A549 (cell line): ENCODE measurements at regions not wholly inside any gene's neighbourhood (a gene's known extent, or its start where the extent isn't known, plus 50 kb on each side); places are given as distances from the start of the nearest gene placed in this dataset.

ENCODE experiments used
- CBX8 ChIP-seq: fragments of 200-600 bp; sonication (generic); IDR thresholded peaks from 2 replicates; pipeline ENCODE4 v1.6.1; 2016
- CEBPB ChIP-seq, 2 experiments: fragments of >200 bp in 1 of 2; sonication (Bioruptor Twin) in 1 of 2; formaldehyde crosslinking in 1 of 2; IDR thresholded peaks; 2 replicates each; pipeline ENCODE4 v1.6.1; 2012 to 2016
- EP300 ChIP-seq, 2 experiments: fragments of >200 bp; sonication (Bioruptor Twin); formaldehyde crosslinking; IDR thresholded peaks; 2 replicates in 1 of 2; 3 replicates in 1 of 2; pipeline ENCODE4 v1.6.1; 2016 to 2017
- FOSL2 ChIP-seq, 2 experiments: fragments of 450-650 bp in 1 of 2; fragments of >200 bp in 1 of 2; sonication (Bioruptor Twin) in 1 of 2; formaldehyde crosslinking; IDR thresholded peaks; 2 replicates each; pipeline versions ENCODE4 v1.5.0 to v1.6.1; 2016 to 2020; ENCODE audit warnings: mild to moderate bottlenecking in 1 of 2, moderate library complexity in 1 of 2
- JUN ChIP-seq, 2 experiments: fragments of >200 bp; sonication (Bioruptor Twin); formaldehyde crosslinking; IDR thresholded peaks; 2 replicates in 1 of 2; 3 replicates in 1 of 2; pipeline ENCODE4 v1.6.1; 2016 to 2017
- POLR2A ChIP-seq: IDR thresholded peaks from 2 replicates; pipeline ENCODE4 v1.6.1; 2012; ENCODE audit warnings: mild to moderate bottlenecking, low read length
- RAD21 ChIP-seq, 2 experiments: fragments of >200 bp in 1 of 2; sonication (Bioruptor Twin) in 1 of 2; formaldehyde crosslinking in 1 of 2; IDR thresholded peaks in 1 of 2; conservative IDR thresholded peaks in 1 of 2; 2 replicates in 1 of 2; 3 replicates in 1 of 2; pipeline ENCODE4 v1.6.1; 2012 to 2018; ENCODE audit warnings: inconsistent platforms in 1 of 2
- RCOR1 ChIP-seq: fragments of 150-350 bp; IDR thresholded peaks from 2 replicates; pipeline ENCODE4 v1.6.1; 2014; ENCODE audit warnings: antibody characterized with exemption, low read length, low read depth
- RFX5 ChIP-seq: fragments of 450-650 bp; IDR thresholded peaks from 2 replicates; pipeline ENCODE4 v1.7.1; 2014; ENCODE audit warnings: antibody characterized with exemption, mild to moderate bottlenecking, moderate library complexity
- TF ChIP-seq, protein P1 (sequence below): fragments of 200-600 bp; sonication (generic); IDR thresholded peaks from 2 replicates; pipeline ENCODE4 v1.6.1; 2016; ENCODE audit warnings: antibody characterized with exemption, mild to moderate bottlenecking, moderate library complexity
- TF ChIP-seq, protein P2 (sequence below): fragments of >200 bp; sonication (Bioruptor Twin); formaldehyde crosslinking; IDR thresholded peaks from 3 replicates; pipeline ENCODE4 v1.5.1; 2016

DNA sequence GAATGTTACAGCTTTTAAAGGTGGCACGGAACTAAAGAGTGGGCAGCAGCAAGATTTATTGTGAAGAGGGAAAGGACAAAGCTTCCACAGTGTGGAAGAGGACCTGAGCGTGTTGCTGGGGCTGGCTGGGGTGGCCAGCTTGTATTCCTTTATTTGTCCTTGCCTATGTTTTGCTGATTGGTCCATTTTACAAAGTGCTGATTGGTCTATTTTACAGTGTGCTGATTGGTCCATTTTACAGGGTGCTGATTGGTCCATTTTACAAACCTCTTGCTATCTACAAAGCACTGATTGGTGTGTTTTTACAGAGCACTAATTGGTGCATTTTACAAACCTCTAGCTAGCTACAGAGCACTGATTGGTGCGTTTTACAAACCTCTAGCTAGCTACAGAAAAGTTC is 109.7 kb upstream of the DDX18 start:
- TF ChIP-seq, protein P1, sequence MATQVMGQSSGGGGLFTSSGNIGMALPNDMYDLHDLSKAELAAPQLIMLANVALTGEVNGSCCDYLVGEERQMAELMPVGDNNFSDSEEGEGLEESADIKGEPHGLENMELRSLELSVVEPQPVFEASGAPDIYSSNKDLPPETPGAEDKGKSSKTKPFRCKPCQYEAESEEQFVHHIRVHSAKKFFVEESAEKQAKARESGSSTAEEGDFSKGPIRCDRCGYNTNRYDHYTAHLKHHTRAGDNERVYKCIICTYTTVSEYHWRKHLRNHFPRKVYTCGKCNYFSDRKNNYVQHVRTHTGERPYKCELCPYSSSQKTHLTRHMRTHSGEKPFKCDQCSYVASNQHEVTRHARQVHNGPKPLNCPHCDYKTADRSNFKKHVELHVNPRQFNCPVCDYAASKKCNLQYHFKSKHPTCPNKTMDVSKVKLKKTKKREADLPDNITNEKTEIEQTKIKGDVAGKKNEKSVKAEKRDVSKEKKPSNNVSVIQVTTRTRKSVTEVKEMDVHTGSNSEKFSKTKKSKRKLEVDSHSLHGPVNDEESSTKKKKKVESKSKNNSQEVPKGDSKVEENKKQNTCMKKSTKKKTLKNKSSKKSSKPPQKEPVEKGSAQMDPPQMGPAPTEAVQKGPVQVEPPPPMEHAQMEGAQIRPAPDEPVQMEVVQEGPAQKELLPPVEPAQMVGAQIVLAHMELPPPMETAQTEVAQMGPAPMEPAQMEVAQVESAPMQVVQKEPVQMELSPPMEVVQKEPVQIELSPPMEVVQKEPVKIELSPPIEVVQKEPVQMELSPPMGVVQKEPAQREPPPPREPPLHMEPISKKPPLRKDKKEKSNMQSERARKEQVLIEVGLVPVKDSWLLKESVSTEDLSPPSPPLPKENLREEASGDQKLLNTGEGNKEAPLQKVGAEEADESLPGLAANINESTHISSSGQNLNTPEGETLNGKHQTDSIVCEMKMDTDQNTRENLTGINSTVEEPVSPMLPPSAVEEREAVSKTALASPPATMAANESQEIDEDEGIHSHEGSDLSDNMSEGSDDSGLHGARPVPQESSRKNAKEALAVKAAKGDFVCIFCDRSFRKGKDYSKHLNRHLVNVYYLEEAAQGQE: no peak
- TF ChIP-seq, protein P2, sequence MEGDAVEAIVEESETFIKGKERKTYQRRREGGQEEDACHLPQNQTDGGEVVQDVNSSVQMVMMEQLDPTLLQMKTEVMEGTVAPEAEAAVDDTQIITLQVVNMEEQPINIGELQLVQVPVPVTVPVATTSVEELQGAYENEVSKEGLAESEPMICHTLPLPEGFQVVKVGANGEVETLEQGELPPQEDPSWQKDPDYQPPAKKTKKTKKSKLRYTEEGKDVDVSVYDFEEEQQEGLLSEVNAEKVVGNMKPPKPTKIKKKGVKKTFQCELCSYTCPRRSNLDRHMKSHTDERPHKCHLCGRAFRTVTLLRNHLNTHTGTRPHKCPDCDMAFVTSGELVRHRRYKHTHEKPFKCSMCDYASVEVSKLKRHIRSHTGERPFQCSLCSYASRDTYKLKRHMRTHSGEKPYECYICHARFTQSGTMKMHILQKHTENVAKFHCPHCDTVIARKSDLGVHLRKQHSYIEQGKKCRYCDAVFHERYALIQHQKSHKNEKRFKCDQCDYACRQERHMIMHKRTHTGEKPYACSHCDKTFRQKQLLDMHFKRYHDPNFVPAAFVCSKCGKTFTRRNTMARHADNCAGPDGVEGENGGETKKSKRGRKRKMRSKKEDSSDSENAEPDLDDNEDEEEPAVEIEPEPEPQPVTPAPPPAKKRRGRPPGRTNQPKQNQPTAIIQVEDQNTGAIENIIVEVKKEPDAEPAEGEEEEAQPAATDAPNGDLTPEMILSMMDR: no peak
- no peak for TF ChIP-seq FOSL2 (IDR thresholded peaks at IDR 0.05)
- no peak for TF ChIP-seq FOSL2 (CRISPR knock-in tag; IDR thresholded peaks at IDR 0.05)
- TF ChIP-seq RAD21 (conservative IDR thresholded peaks at IDR 0.05 in 1 of 2, IDR thresholded peaks at IDR 0.05 in 1 of 2): no peak
- TF ChIP-seq EP300 (IDR thresholded peaks at IDR 0.05): no peak
- TF ChIP-seq JUN (IDR thresholded peaks at IDR 0.05): no peak
- TF ChIP-seq CBX8: no peak
- TF ChIP-seq CEBPB (IDR thresholded peaks at IDR 0.05): no peak
- TF ChIP-seq RCOR1: no peak
- TF ChIP-seq POLR2A: no peak
- no peak for TF ChIP-seq RFX5
